Mesodermal cell (in vitro differentiated cells): ENCODE measurements at regions not wholly inside any gene's neighbourhood (a gene's known extent, or its start where the extent isn't known, plus 50 kb on each side); places are given as distances from the start of the nearest gene placed in this dataset.
"Not testable (repeated sequence)": the region's sequence is repeated elsewhere in the genome, so short reads cannot be mapped to it uniquely, and the experiment has no call there.

Source experiments
- H3K27ac ChIP-seq: 2 replicates; pipeline ENCODE4 v1.7.0; 2013; ENCODE audit warnings: mild to moderate bottlenecking, low read depth, low read length, moderate library complexity; ENCODE audit not compliant: severe bottlenecking
- H3K36me3 ChIP-seq: 2 replicates; pipeline ENCODE4 v1.7.1; 2013; ENCODE audit warnings: mild to moderate bottlenecking, low read length, moderate library complexity; ENCODE audit not compliant: control insufficient read depth, insufficient read depth
- H3K4me1 ChIP-seq: one replicate; pipeline ENCODE4 v1.7.1; 2013; ENCODE audit warnings: mild to moderate bottlenecking, low read length; ENCODE audit not compliant: insufficient read depth, control insufficient read depth, poor library complexity, severe bottlenecking
- H3K4me3 ChIP-seq: 2 replicates; pipeline ENCODE4 v1.7.0; 2013; ENCODE audit warnings: low read length, control low read depth, mild to moderate bottlenecking; ENCODE audit not compliant: insufficient read depth, poor library complexity, severe bottlenecking; ENCODE audit errors: extremely low read depth
- H3K9me3 ChIP-seq: 2 replicates; pipeline ENCODE4 v1.7.1; 2013; ENCODE audit warnings: mild to moderate bottlenecking, low read length, moderate library complexity; ENCODE audit not compliant: control insufficient read depth
- WGBS, 2 experiments: methylation state at CpG; one replicate each; pipeline ENCODE4 v1.1.5; 2013; ENCODE audit warnings: missing lambda C conversion rate in 2 of 2; ENCODE audit not compliant: insufficient coverage in 2 of 2; 5-methylcytosine and 5-hydroxymethylcytosine counted together

DNA sequence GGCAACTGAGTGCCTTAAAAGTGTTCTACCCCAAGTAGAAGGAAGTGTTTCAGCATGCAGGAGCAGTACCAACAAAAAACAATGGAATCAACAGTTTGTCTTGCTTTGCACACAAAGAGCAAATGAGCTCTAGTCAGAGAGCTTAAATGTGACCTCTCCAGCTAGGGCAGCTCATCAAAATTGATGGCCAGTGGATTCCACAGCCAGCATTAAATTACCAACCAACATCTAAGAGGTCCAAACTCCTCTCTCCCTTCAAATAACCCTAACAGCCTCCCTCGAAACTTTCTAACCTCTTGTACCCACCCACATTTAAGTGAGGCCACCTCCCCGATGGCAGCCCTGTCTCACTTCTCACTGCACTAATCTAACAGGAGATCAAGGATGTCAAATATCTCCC is 219.9 kb downstream of the CHIC2 start:
- WGBS, 2 experiments, result 79 to 92% methylated on average over 2 of the region's 2 CpGs
- no peaks in the 10 kb centered on the region for H3K36me3 ChIP-seq

DNA sequence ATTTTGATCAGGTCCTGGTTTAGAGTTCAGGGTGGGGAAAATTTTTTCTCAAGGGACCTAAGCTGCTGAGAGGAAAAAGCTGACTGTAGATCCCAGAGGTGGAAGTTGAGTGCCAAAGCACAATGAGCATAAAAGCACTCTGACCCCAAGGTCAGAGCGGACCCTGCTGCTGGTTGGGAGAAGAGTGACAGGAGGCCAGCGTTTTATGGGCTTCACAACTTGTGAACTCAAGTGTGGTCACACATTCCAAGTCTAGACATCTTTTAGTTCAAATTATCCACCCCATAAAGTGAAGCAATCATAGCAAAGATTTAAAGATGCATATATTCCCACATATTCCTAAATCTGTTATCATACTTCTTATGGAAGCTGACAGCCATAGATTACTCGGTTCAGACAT is 220.3 kb downstream of the CHIC2 start:
- Histone ChIP-seq H3K4me1 (no peaks in the 10 kb centered on the region), H3K27ac (no peak overlapping the region), H3K9me3 (no peaks in the 10 kb centered on the region), H3K4me3 (no peak overlapping the region), H3K36me3 (no peaks in the 10 kb centered on the region)
- 79 to 84% methylated on average over 3 of the region's 3 CpGs for WGBS, 2 experiments

More for the DNA sequence above, 219.9 kb downstream of the CHIC2 start:
- Histone ChIP-seq H3K4me1 (no peaks in the 10 kb centered on the region), H3K4me3 (no peak overlapping the region), H3K9me3 (no peaks in the 10 kb centered on the region), H3K27ac (no peak overlapping the region)

DNA sequence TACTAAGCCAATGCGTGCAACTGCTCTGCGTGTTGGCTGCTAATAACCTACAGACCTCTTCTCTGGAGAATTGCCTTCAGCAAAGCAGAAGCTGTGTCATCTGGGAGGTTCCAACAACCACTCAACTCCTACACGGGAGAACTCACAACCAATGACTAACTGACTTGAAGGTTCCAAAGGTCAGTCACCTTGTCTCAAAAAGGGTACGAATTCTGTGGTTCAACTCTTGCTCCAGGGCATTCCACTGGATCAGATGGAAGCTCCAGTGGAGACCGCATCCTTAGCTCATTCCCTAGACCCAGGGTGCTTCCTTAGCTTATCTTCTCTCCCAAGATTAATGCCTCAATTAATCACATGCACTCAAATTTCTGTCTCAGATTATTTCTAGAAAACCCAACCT is 222.7 kb downstream of the CHIC2 start:
- whole genome bisulfite sequencing, 2 experiments, result 93 to 96% methylated on average over 5 of the region's 5 CpGs
- Histone ChIP-seq H3K36me3 (no peaks in the 10 kb centered on the region), H3K4me3 (no peak overlapping the region), H3K9me3 (no peaks in the 10 kb centered on the region), H3K27ac (no peak overlapping the region), H3K4me1 (no peaks in the 10 kb centered on the region)

DNA sequence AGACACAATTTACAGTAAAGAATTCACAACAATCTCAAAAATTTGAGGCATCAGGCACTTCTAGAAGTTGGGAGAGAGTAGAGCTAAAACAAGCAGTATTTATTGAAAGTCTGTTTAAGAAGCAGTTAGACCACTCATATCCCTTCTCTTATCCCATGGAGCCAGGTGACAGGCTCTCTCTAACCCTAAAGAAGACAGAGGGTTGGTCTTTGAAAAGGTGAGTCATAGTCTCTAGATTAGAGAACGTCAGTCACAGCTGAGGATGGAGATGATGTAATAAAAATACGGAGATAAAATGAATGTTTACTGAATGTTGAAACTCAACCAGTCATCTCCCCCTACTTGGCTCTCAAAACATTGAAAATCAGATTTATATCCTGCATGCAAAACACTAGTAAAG is 223.8 kb downstream of the CHIC2 start:
- Histone ChIP-seq H3K9me3 (no peaks in the 10 kb centered on the region), H3K27ac (no peak overlapping the region), H3K36me3 (no peaks in the 10 kb centered on the region), H3K4me1 (no peaks in the 10 kb centered on the region), H3K4me3 (no peak overlapping the region)
- no CpG with 5 or more reads among the region's 2 CpGs for WGBS, 2 experiments

DNA sequence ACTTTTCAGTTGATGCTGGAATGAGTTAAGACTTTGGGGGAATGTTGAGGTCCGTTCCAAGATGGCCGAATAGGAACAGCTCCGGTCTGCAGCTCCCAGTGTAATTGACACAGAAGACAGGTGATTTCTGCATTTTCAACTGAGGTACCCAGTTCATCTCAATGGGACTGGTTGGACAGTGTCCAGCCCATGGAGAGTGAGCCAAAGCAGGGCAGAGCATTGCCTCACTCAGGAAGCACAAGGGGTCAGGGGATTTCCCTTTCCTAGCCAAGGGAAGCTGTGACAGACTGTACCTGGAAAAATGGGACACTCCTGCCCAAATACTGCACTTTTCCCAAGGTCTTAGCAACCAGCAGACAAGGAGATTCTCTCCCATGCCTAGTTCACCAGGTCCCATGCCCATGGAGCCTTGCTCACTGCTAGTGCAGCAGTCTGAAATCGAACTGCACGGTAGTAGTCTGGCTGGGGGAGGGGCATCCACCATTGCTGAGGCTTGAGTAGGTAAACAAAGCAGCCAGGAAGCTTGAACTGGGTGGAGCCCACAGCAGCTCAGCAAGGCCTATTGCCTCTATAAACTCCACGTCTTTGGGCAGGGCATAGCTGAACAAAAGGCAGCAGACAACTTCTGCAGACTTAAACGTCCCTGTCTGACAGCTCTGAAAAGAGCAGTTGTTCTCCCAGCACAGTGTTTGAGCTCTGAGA is 231.0 kb downstream of the CHIC2 start:
- H3K27ac ChIP-seq, H3K36me3 ChIP-seq, H3K4me1 ChIP-seq, H3K4me3 ChIP-seq: not testable (repeated sequence)
- peaks cover 25% of the 10 kb centered on the region for H3K9me3 ChIP-seq
- whole genome bisulfite sequencing, 2 experiments, result 92 to 93% methylated on average over 7 of the region's 7 CpGs

DNA sequence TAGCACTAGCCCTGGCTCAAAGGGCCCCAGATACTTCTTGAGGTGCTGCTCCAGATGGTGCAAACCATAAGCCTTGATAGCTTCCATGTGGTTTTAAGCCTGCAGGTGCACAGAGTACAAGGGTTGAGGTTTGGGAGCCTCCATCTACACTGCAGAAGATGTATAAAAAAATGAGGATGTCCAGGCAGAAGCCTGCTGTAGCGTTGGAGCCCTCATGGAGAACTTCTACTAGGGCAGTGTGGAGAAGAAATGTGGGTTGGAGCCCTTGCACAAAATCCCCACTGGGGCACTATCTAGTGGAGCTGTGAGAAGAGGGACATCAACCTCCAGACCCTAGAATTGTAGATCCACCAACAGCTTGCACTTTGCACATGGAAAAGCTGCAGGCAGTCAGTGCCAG is 231.9 kb downstream of the CHIC2 start:
- peaks cover 25% of the 10 kb centered on the region for H3K9me3 ChIP-seq

DNA sequence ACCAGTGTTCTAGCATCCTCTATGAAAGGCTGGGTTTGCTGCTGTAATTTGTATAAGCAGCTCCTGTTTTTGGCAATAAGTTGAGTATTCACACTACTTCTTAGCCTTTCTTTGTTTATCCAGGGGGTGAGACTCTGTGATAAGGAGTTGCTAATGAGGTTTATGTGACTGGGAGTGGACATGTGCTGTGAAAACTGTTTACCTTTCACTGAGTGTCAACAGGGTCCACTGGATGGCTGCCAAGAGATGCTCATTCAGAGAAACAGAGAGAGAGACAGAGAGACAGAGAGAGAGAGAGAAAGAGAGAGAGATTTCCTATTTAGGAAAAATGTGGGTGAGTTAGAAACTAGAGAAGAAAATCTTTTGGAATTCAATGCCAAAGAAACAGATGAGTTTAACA is 233.9 kb downstream of the CHIC2 start:
- no peaks in the 10 kb centered on the region for H3K36me3 ChIP-seq
- H3K27ac ChIP-seq, result no peak overlapping the region
- no peak overlapping the region for H3K4me3 ChIP-seq
- H3K4me1 ChIP-seq, result no peaks in the 10 kb centered on the region
- peaks cover 25% of the 10 kb centered on the region for H3K9me3 ChIP-seq

More for the DNA sequence above, 231.9 kb downstream of the CHIC2 start:
- H3K27ac ChIP-seq, result no peak overlapping the region
- H3K36me3 ChIP-seq, result no peaks in the 10 kb centered on the region
- WGBS, 2 experiments, result 73 to 100% methylated on average over 1 of the region's 1 CpG
- H3K4me3 ChIP-seq, result no peak overlapping the region
- H3K4me1 ChIP-seq, result no peaks in the 10 kb centered on the region

DNA sequence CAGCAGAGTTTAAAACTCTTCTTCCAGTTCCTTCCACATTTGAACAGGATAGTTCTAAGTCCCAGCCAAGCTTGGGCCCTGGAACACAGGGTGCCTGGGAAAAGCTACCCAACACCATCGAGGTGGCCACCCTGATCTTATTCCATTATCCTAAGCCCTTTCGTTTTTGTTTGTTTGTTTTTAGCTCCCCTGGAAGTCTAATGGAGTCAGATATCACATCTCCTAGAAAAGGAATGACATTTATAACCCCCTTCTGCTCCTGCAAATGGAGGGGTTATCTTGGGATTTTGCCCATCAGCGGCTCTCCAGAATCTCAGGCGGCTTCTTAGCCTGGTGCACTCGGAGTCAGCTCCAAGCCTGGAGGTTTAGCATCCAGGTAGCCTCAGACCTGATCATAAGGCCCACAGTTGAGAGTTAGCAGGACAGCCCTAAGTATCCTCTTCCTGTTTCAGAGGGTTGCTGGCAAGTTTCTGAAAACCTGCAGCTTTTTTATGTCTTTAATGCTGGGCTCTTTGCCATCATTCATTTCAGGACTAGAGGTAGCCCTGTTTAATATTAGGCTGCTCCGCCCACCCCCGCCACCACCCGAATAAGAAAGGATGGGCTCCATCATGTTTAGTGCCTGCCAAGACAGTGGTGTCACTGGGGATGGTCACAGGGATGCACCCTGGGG is 230.0 kb upstream of the LNX1 start:
- H3K4me1 ChIP-seq, result no peaks in the 10 kb centered on the region
- H3K9me3 ChIP-seq, result no peaks in the 10 kb centered on the region
- WGBS, 2 experiments, result 92 to 93% methylated on average over 6 of the region's 8 CpGs
- H3K27ac ChIP-seq, result no peak overlapping the region
- no peak overlapping the region for H3K4me3 ChIP-seq
- no peaks in the 10 kb centered on the region for H3K36me3 ChIP-seq

DNA sequence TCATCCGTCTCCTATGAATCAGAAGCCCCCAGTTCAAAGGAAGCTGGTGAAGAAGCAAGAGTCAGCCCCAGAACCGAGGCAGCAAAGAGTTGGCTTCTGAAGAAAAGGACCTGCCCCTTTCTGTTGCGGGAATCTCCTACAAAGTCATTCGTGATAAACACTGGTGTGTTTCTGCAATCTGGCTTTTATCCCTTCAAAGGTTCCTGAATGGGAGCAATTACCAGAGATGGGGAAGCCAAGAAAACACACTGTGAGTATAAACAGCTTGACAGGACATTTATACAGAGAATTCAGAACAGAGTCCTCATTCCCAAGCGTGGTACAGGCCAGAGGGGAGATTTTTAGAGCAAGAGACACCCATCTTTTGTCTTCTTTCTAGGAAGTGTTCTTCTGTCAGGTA is 226.8 kb upstream of the LNX1 start:
- Histone ChIP-seq H3K4me1 (no peaks in the 10 kb centered on the region), H3K27ac (no peak overlapping the region), H3K36me3 (no peaks in the 10 kb centered on the region), H3K9me3 (no peaks in the 10 kb centered on the region), H3K4me3 (no peak overlapping the region)
- 73% methylated on average over 4 to 5 of the region's 5 CpGs for WGBS, 2 experiments

DNA sequence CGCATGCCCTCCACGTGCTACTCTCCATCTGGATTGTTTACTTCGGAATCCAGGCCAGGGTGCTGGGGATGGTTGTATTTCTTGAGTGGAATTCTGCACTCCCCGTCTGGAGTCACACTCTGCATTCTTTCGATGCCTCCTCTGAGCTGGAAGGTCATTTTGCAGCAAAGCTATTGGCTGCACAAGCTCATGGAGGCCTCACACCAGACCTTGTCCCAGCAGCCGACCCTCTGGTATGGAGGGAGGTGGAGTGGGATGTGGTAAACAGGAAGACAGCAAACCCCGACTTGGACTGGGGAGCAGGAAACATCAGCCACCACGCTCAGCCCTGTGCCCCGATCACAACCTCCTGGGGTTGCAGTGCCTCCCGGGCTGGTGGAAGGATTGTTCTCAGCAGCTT is 225.3 kb upstream of the LNX1 start:
- WGBS, 2 experiments, result 85 to 94% methylated on average over 6 to 7 of the region's 10 CpGs
- Histone ChIP-seq H3K4me3 (no peak overlapping the region), H3K9me3 (no peaks in the 10 kb centered on the region), H3K36me3 (no peaks in the 10 kb centered on the region), H3K27ac (peak overlapping the region; percentile 16), H3K4me1 (no peaks in the 10 kb centered on the region)

DNA sequence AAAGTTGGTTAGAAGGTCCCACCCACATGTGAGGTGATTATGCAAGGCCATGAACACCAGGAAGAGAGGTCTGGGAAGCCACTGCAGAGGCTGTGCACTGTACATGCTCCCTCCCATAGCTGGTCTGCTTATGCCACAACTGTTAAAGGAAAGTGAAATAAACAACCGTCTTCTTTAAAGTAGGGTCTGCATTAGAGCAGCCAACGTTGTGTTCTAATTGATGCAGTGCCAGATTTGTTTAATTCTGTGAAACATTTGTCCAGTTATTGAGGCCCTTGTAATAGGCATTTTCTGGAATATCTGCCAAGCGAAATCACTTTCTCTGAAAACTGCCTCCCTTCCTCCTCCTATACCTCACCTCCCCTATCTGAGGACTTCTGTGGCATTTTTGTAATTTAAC is 224.0 kb upstream of the LNX1 start:
- no peak overlapping the region for H3K27ac ChIP-seq
- WGBS, 2 experiments, result 94 to 100% methylated on average over 1 to 2 of the region's 3 CpGs
- no peaks in the 10 kb centered on the region for H3K36me3 ChIP-seq
- no peaks in the 10 kb centered on the region for H3K9me3 ChIP-seq
- H3K4me1 ChIP-seq, result no peaks in the 10 kb centered on the region
- no peak overlapping the region for H3K4me3 ChIP-seq
